ENCODE measurements at regions not wholly inside any gene's neighbourhood (a gene's known extent, or its start where the extent isn't known, plus 50 kb on each side); places are given as distances from the start of the nearest gene placed in this dataset.

DNA sequence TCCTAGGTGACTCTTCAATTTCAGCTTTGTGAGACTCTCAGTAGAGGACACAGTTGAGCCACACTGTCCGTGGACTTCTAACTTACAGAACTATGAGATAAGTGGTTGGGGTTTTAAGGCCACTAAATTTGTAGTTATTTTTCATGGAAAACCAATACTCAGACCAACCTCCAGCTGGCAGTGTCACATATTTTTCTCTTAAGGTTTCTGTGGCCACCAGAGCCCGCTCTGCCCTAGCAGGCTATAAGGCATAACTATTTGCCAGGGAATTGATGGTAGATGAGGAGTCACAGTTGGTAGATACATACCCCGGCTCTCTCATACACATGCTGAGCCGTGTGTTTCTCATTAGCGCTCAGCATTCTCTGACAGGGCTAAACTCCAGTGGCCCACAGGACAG is 336.8 kb upstream of the MON1B start:
- no peak for TF ChIP-seq CTCF (IDR thresholded peaks at IDR 0.05)
- TF ChIP-seq POLR2A (IDR thresholded peaks at IDR 0.05) = no peak
